GM23338 (cell line): ENCODE measurements at regions not wholly inside any gene's neighbourhood (a gene's known extent, or its start where the extent isn't known, plus 50 kb on each side); places are given as distances from the start of the nearest gene placed in this dataset.

ENCODE experiments used
- ATAC-seq: fragments of 200-7000 bp; cut with Tn5 transposase; 3 replicates; pipeline ENCODE4 v1.9.1; 2020
- DNase-seq: peaks from one replicate; pipeline ENCODE4 v3.0.0-alpha.2; 2015; ENCODE audit warnings: low spot score
- H2AFZ ChIP-seq: fragments of 200-600 bp; sonication (generic); 2 replicates; pipeline ENCODE4 v1.8.0; 2016; ENCODE audit warnings: antibody characterized with exemption, mild to moderate bottlenecking, moderate library complexity
- H3F3A ChIP-seq: fragments of 200-600 bp; sonication (generic); replicated peaks from 2 replicates; pipeline ENCODE4 v1.8.0; 2017; ENCODE audit warnings: antibody characterized with exemption, mixed run types, low read depth
- H3K27ac ChIP-seq: fragments of 200-600 bp; sonication (generic); 2 replicates; pipeline ENCODE4 v1.6.1; 2016; ENCODE audit warnings: low read depth
- H3K27me3 ChIP-seq: fragments of 200-600 bp; sonication (generic); 2 replicates; pipeline ENCODE4 v1.8.0; 2016; ENCODE audit warnings: mild to moderate bottlenecking, mixed run types, moderate library complexity; ENCODE audit not compliant: insufficient read depth
- H3K36me3 ChIP-seq: fragments of 200-600 bp; sonication (generic); 2 replicates; pipeline ENCODE4 v1.8.0; 2016; ENCODE audit warnings: mild to moderate bottlenecking; ENCODE audit not compliant: insufficient read depth
- H3K4me1 ChIP-seq: fragments of 200-600 bp; sonication (generic); 2 replicates; pipeline ENCODE4 v1.8.0; 2016; ENCODE audit warnings: mild to moderate bottlenecking, moderate library complexity; ENCODE audit not compliant: insufficient read depth
- H3K4me2 ChIP-seq: fragments of 200-600 bp; sonication (generic); 2 replicates; pipeline ENCODE4 v1.7.1; 2017; ENCODE audit warnings: mixed run types
- H3K4me3 ChIP-seq: fragments of 200-600 bp; sonication (generic); 2 replicates; pipeline ENCODE4 v1.6.1; 2016; ENCODE audit warnings: mixed run types
- H3K79me2 ChIP-seq: fragments of 200-600 bp; sonication (generic); replicated peaks from 2 replicates; pipeline ENCODE4 v1.8.0; 2017; ENCODE audit warnings: mild to moderate bottlenecking; ENCODE audit not compliant: insufficient read depth
- H3K9me2 ChIP-seq: fragments of 200-600 bp; sonication (generic); 2 replicates; pipeline ENCODE4 v1.8.0; 2017; ENCODE audit not compliant: insufficient read depth
- H4K20me1 ChIP-seq: fragments of 200-600 bp; sonication (generic); replicated peaks from 2 replicates; pipeline ENCODE4 v1.8.0; 2017; ENCODE audit warnings: mild to moderate bottlenecking; ENCODE audit not compliant: insufficient read depth
- H3K27ac Mint-ChIP-seq: 2 replicates; pipeline ENCODE4 v1.8.0; 2020; ENCODE audit warnings: inconsistent platforms, mild to moderate bottlenecking, moderate library complexity, mixed read lengths
- H3K27me3 Mint-ChIP-seq: 3 replicates; pipeline ENCODE4 v1.8.0; 2022; ENCODE audit warnings: low read depth, mild to moderate bottlenecking, moderate library complexity, mixed read lengths, inconsistent platforms; ENCODE audit not compliant: insufficient read depth, poor library complexity
- H3K36me3 Mint-ChIP-seq: 3 replicates; pipeline ENCODE4 v1.8.0; 2021; ENCODE audit warnings: low read depth, mild to moderate bottlenecking, inconsistent platforms, moderate library complexity, mixed read lengths
- H3K4me1 Mint-ChIP-seq: 3 replicates; pipeline ENCODE4 v1.8.0; 2020; ENCODE audit warnings: mild to moderate bottlenecking, inconsistent platforms, mixed read lengths
- H3K4me3 Mint-ChIP-seq: 3 replicates; pipeline ENCODE4 v1.8.0; 2021; ENCODE audit warnings: moderate library complexity, mild to moderate bottlenecking, inconsistent platforms, mixed read lengths
- H3K9me3 Mint-ChIP-seq: 3 replicates; pipeline ENCODE4 v1.8.0; 2020; ENCODE audit warnings: moderate library complexity, mild to moderate bottlenecking, inconsistent platforms, mixed read lengths
- EZH2 ChIP-seq: fragments of 200-600 bp; sonication (generic); IDR thresholded peaks from one replicate; pipeline ENCODE4 v1.8.0; 2017; ENCODE audit warnings: antibody characterized with exemption, mild to moderate bottlenecking, low read depth; ENCODE audit not compliant: unreplicated experiment
- EZH2phosphoT487 ChIP-seq: fragments of 200-600 bp; sonication (generic); IDR thresholded peaks from one replicate; pipeline ENCODE4 v1.8.1; 2018; ENCODE audit warnings: antibody characterized with exemption; ENCODE audit not compliant: unreplicated experiment
- JUNB ChIP-seq: IDR thresholded peaks from one replicate; pipeline ENCODE4 v1.6.1; 2016; ENCODE audit warnings: antibody characterized with exemption; ENCODE audit not compliant: unreplicated experiment
- NANOG ChIP-seq: IDR thresholded peaks from 2 replicates; pipeline ENCODE4 v1.6.1; 2016; ENCODE audit warnings: antibody characterized with exemption, borderline replicate concordance
- POLR2AphosphoS5 ChIP-seq: IDR thresholded peaks from 2 replicates; pipeline ENCODE4 v1.6.1; 2016; ENCODE audit warnings: antibody characterized with exemption, low read depth
- ZNF114 ChIP-seq: fragments of 250-450 bp; sonication (Bioruptor Pico); IDR thresholded peaks from 2 replicates; pipeline ENCODE4 v1.5.0; 2020; ENCODE audit warnings: mild to moderate bottlenecking, moderate library complexity
- ZNF331 ChIP-seq: fragments of 250-450 bp; sonication (Bioruptor Pico); IDR thresholded peaks from 2 replicates; pipeline ENCODE4 v1.5.0; 2020; ENCODE audit warnings: low read depth, mild to moderate bottlenecking, moderate library complexity
- TF ChIP-seq, protein P1 (sequence below): IDR thresholded peaks from one replicate; pipeline ENCODE4 v1.6.1; 2018; ENCODE audit warnings: antibody characterized with exemption; ENCODE audit not compliant: unreplicated experiment
- TF ChIP-seq, protein P2 (sequence below): fragments of 250-450 bp; sonication (Bioruptor Pico); IDR thresholded peaks from 2 replicates; pipeline ENCODE4 v1.5.0; 2020; ENCODE audit warnings: mild to moderate bottlenecking, moderate library complexity
- TF ChIP-seq, protein P3 (sequence below), 2 experiments: fragments of 200-600 bp in 1 of 2; sonication (generic) in 1 of 2; conservative IDR thresholded peaks; 2 replicates each; pipeline versions ENCODE4 v1.5.1 to v1.6.1; 2016 to 2017; ENCODE audit warnings: antibody characterized with exemption in 2 of 2, low read depth in 2 of 2, mild to moderate bottlenecking in 2 of 2, moderate library complexity in 1 of 2

DNA sequence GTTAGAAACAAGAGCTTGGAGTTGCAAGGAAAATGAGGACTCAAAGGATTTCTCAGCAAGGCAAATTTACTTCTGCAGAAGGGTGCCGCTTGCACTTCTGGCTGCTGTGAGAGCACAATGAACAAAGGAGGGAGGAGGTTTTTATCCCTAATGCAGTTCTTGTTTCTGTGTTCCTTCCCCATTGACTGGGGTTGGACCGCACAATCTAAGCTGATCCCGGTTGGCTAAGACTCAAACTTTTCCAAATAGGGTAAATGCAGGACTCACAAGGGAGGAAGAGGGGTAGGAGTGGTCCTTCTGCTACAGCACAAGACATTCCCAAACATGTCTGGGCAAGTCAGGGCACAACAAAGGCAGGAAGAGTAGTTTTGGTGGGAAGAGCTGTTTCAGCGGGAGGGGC, 249.6 kb upstream of the MOCS1 start (continued):
- TF ChIP-seq, protein P1, sequence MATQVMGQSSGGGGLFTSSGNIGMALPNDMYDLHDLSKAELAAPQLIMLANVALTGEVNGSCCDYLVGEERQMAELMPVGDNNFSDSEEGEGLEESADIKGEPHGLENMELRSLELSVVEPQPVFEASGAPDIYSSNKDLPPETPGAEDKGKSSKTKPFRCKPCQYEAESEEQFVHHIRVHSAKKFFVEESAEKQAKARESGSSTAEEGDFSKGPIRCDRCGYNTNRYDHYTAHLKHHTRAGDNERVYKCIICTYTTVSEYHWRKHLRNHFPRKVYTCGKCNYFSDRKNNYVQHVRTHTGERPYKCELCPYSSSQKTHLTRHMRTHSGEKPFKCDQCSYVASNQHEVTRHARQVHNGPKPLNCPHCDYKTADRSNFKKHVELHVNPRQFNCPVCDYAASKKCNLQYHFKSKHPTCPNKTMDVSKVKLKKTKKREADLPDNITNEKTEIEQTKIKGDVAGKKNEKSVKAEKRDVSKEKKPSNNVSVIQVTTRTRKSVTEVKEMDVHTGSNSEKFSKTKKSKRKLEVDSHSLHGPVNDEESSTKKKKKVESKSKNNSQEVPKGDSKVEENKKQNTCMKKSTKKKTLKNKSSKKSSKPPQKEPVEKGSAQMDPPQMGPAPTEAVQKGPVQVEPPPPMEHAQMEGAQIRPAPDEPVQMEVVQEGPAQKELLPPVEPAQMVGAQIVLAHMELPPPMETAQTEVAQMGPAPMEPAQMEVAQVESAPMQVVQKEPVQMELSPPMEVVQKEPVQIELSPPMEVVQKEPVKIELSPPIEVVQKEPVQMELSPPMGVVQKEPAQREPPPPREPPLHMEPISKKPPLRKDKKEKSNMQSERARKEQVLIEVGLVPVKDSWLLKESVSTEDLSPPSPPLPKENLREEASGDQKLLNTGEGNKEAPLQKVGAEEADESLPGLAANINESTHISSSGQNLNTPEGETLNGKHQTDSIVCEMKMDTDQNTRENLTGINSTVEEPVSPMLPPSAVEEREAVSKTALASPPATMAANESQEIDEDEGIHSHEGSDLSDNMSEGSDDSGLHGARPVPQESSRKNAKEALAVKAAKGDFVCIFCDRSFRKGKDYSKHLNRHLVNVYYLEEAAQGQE, result no peak
- no peak for TF ChIP-seq JUNB
- no peak for TF ChIP-seq POLR2AphosphoS5
- TF ChIP-seq EZH2phosphoT487, result no peak
- no peak for TF ChIP-seq ZNF331 (CRISPR knock-in tag)

DNA sequence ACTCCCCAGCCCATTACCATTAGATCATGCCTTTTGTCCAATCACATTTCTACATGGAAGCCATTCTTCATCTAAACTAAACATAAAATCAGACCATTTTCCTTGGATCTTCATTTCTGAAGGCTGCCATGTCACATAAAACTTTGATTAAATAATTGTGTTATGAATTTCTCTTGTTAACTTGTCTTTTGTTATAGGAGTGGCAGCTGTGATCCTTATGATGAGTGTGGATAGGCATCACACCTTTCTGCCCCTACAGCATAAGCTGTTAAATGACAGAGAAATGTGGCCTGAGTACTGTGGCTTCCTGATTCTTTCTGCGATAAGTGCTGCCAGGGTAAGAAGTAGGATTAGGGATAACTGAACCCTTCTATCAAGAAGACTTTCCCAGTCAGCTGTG, 247.1 kb upstream of the MOCS1 start:
- DNase-seq, result no peak
- peaks cover 50% of the 10 kb centered on the region for H3K9me3 Mint-ChIP-seq
- TF ChIP-seq, protein P2, sequence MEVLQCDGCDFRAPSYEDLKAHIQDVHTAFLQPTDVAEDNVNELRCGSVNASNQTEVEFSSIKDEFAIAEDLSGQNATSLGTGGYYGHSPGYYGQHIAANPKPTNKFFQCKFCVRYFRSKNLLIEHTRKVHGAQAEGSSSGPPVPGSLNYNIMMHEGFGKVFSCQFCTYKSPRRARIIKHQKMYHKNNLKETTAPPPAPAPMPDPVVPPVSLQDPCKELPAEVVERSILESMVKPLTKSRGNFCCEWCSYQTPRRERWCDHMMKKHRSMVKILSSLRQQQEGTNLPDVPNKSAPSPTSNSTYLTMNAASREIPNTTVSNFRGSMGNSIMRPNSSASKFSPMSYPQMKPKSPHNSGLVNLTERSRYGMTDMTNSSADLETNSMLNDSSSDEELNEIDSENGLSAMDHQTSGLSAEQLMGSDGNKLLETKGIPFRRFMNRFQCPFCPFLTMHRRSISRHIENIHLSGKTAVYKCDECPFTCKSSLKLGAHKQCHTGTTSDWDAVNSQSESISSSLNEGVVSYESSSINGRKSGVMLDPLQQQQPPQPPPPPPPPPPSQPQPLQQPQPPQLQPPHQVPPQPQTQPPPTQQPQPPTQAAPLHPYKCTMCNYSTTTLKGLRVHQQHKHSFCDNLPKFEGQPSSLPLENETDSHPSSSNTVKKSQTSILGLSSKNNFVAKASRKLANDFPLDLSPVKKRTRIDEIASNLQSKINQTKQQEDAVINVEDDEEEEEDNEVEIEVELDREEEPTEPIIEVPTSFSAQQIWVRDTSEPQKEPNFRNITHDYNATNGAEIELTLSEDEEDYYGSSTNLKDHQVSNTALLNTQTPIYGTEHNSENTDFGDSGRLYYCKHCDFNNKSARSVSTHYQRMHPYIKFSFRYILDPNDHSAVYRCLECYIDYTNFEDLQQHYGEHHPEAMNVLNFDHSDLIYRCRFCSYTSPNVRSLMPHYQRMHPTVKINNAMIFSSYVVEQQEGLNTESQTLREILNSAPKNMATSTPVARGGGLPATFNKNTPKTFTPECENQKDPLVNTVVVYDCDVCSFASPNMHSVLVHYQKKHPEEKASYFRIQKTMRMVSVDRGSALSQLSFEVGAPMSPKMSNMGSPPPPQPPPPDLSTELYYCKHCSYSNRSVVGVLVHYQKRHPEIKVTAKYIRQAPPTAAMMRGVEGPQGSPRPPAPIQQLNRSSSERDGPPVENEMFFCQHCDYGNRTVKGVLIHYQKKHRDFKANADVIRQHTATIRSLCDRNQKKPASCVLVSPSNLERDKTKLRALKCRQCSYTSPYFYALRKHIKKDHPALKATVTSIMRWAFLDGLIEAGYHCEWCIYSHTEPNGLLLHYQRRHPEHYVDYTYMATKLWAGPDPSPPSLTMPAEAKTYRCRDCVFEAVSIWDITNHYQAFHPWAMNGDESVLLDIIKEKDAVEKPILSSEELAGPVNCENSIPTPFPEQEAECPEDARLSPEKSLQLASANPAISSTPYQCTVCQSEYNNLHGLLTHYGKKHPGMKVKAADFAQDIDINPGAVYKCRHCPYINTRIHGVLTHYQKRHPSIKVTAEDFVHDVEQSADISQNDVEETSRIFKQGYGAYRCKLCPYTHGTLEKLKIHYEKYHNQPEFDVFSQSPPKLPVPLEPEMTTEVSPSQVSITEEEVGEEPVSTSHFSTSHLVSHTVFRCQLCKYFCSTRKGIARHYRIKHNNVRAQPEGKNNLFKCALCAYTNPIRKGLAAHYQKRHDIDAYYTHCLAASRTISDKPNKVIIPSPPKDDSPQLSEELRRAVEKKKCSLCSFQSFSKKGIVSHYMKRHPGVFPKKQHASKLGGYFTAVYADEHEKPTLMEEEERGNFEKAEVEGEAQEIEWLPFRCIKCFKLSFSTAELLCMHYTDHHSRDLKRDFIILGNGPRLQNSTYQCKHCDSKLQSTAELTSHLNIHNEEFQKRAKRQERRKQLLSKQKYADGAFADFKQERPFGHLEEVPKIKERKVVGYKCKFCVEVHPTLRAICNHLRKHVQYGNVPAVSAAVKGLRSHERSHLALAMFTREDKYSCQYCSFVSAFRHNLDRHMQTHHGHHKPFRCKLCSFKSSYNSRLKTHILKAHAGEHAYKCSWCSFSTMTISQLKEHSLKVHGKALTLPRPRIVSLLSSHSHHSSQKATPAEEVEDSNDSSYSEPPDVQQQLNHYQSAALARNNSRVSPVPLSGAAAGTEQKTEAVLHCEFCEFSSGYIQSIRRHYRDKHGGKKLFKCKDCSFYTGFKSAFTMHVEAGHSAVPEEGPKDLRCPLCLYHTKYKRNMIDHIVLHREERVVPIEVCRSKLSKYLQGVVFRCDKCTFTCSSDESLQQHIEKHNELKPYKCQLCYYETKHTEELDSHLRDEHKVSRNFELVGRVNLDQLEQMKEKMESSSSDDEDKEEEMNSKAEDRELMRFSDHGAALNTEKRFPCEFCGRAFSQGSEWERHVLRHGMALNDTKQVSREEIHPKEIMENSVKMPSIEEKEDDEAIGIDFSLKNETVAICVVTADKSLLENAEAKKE, result no peak
- TF ChIP-seq POLR2AphosphoS5 (no peak), NANOG (no peak), EZH2 (no peak), ZNF331 (CRISPR knock-in tag) (no peak), ZNF114 (CRISPR knock-in tag) (no peak), EZH2phosphoT487 (no peak)
- TF ChIP-seq, protein P1, result no peak
- TF ChIP-seq, protein P3, sequence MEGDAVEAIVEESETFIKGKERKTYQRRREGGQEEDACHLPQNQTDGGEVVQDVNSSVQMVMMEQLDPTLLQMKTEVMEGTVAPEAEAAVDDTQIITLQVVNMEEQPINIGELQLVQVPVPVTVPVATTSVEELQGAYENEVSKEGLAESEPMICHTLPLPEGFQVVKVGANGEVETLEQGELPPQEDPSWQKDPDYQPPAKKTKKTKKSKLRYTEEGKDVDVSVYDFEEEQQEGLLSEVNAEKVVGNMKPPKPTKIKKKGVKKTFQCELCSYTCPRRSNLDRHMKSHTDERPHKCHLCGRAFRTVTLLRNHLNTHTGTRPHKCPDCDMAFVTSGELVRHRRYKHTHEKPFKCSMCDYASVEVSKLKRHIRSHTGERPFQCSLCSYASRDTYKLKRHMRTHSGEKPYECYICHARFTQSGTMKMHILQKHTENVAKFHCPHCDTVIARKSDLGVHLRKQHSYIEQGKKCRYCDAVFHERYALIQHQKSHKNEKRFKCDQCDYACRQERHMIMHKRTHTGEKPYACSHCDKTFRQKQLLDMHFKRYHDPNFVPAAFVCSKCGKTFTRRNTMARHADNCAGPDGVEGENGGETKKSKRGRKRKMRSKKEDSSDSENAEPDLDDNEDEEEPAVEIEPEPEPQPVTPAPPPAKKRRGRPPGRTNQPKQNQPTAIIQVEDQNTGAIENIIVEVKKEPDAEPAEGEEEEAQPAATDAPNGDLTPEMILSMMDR (conservative IDR thresholded peaks at IDR 0.05; ENCODE audit: low read depth in 2 of 2), result no peak

More for the DNA sequence above, 247.1 kb upstream of the MOCS1 start:
- Histone ChIP-seq H3K79me2 (no peaks in the 10 kb centered on the region), H3K27me3 (no peaks in the 10 kb centered on the region), H3K27ac (no peak overlapping the region), H3K9me2 (peaks cover 6% of the 10 kb centered on the region; the same call in 1 of the 2 replicates), H3K4me2 (no peak overlapping the region), H3K4me1 (peaks cover 10% of the 10 kb centered on the region), H2AFZ (no peak overlapping the region), H4K20me1 (no peaks in the 10 kb centered on the region), H3F3A (no peaks in the 10 kb centered on the region), H3K4me3 (no peak overlapping the region), H3K36me3 (peaks cover 11% of the 10 kb centered on the region; the same call in 1 of the 2 replicates)
- peaks cover 22% of the 10 kb centered on the region for H3K4me1 Mint-ChIP-seq
- no peak overlapping the region for H3K4me3 Mint-ChIP-seq
- no peak for ATAC-seq
- H3K27ac Mint-ChIP-seq, result no peak overlapping the region
- peaks cover 8% of the 10 kb centered on the region for H3K27me3 Mint-ChIP-seq
- H3K36me3 Mint-ChIP-seq, result peaks cover 45% of the 10 kb centered on the region
